GM18498 (cell line): ENCODE measurements at regions not wholly inside any gene's neighbourhood (a gene's known extent, or its start where the extent isn't known, plus 50 kb on each side); places are given as distances from the start of the nearest gene placed in this dataset.

Source experiments
- ATAC-seq: cut with Tn5 transposase; IDR thresholded peaks from one replicate; pipeline ENCODE4 v1.9.1; 2021; ENCODE audit warnings: mild to moderate bottlenecking, moderate library complexity; ENCODE audit not compliant: unreplicated experiment

DNA sequence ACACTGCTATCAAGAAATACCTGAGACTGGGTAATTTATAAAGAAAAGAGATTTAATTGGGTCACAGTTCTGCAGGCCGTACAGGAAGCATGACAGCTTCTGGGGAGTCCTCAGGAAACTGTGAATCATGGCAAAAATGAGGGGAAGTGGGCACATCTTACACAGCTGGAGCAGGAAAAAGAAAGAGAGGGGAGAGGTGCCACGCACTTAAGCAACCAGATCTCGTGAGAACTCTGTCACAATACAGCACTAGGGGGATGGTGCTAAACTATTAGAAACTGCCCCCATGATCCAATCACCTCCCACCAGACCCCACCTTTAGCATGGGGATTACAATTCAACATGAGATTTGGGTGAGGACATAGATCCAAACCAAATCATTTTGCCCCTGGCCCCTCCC, 105.5 kb upstream of the CPLX2 start:
- no peak for ATAC-seq

DNA sequence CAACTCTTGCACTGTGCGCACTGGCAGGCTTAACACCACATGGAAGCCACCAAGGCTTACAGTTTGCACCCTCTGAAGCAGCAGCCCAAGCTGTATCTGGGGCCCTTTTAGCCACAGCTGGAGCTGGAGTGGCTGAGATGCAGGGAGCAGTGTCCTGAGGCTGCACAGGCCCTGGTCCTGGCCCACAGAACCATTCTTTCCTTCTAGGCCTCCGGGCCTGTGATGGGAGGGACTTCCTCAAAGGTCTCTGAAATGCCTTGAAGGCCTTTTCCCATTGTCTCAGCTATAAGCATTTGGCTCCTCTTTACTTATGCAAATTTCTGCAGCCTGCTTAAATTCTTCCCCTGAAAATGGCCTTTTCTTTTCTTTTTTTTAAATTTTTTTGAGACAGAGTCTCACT, 104.4 kb upstream of the CPLX2 start:
- ATAC-seq: no peak

- ATAC-seq: no peak
Observed at GRCh38 chr5:175772747-175773533, 98.4 kb upstream of the CPLX2 start.

DNA sequence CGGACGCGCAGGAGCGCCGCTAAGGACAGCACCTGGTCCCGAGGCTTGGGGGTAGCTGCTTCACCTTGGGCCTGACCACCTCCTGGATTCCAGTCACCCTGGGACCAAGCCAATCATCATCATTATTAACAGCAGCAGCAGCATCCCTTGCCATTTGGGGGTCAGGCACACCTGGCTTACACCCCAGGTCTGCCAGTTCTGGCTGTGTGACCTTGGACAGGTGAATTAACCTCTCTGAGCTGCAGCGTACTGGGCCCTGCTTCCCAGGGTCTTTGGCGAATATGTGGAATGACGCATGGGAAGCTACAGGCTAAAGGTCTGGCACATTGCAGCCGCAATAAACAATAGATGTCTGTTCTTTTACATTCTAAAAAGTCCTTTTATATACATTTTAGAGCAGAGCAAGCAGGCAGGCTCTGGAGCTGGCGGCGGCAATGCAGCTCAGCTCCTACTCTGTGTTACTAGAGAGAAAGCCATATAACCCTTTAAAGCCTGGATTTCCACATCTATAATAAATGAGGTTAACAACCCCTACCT, 97.8 kb upstream of the CPLX2 start:
- no peak for ATAC-seq

DNA sequence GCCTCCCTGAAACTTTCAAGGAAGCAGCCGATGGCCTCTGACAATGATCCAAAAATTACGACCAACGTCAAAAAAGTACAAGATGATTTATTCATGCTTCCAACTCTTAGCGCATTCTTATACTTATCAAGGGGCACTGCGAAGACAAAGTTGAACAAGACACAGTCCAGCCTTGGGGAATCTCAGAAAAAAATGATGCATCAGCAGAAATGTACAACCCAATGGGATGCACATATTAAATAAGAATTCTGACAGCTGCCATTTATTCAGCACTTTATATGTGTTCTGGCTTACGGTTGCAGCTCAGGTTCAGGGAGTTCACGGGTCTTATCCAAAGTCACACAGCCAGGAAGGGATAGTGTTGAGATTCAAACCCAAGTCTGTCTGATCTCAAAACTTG, 96.0 kb upstream of the CPLX2 start:
- ATAC-seq: no peak

- no peak for ATAC-seq
Observed at GRCh38 chr5:175778951-175779503, 92.4 kb upstream of the CPLX2 start.

GRCh38 chr5:175783739-175784138, 87.6 kb upstream of the CPLX2 start:
- ATAC-seq: no peak

DNA sequence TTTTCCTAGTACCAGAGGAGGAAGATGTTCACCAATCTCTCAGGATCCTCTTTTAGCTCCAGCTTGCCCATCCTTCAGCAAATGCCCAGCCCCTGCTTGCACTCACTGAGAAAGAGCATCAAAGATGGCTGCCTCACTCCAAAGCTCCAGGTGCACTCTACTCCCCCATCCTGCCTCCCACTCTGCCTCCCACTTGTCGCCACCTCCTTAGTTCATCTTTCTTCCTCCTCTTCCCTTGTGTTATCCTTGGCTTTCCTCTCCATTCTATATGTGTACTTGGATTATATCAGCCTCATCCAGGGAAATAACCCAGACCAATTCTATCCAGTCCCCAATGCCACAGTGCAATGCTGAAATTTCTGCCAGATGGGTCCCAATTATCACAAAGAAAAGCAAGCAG, 87.1 kb upstream of the CPLX2 start:
- ATAC-seq: no peak

GRCh38 chr5:175785681-175786080, 85.7 kb upstream of the CPLX2 start:
- ATAC-seq: no peak

GRCh38 chr5:175788155-175788787, 83.1 kb upstream of the CPLX2 start:
- ATAC-seq: no peak

GRCh38 chr5:175789670-175790069, 81.7 kb upstream of the CPLX2 start:
- ATAC-seq: no peak

DNA sequence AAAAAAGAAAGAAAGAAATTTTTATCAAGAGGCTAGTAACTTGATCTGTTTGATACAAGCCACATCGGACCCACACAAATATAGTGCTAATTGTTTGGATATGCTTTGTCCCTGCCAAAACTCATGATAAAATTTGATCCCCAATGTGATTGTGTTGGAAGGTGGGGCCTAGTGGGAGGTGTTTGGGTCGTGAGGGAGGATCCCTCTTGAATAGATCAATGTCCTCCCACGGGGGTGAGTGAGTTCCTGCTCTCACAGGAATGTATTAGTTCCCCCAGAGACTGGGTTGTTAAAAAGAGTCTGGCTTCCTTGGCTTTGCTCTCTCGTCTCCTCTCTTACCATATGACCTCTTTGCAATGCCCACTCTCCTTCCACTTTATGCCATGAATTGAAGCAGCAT, 80.6 kb upstream of the CPLX2 start:
- ATAC-seq: no peak

DNA sequence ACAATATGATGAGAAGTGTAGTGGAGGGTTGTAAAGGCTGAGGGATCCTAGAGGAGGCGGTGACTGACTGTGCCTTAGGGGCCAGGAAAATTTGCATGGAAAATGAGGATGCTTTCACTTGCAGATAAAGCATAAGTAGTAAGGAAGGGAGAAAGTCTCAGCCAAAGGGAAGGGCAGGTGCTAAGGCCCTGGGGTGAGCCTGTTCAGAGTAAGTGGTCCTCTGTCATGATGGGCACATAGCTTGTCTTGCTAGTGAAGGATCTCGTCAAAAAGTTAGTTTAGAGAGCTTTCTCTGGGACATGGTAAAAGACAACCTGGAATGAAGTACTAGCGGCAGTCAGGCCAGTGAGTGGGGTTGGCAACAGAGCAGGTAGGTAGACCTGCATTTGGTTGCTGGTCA, 75.4 kb upstream of the CPLX2 start:
- no peak for ATAC-seq

- peak; percentile 88 for ATAC-seq
Observed at GRCh38 chr5:175796536-175797499, 74.6 kb upstream of the CPLX2 start.

DNA sequence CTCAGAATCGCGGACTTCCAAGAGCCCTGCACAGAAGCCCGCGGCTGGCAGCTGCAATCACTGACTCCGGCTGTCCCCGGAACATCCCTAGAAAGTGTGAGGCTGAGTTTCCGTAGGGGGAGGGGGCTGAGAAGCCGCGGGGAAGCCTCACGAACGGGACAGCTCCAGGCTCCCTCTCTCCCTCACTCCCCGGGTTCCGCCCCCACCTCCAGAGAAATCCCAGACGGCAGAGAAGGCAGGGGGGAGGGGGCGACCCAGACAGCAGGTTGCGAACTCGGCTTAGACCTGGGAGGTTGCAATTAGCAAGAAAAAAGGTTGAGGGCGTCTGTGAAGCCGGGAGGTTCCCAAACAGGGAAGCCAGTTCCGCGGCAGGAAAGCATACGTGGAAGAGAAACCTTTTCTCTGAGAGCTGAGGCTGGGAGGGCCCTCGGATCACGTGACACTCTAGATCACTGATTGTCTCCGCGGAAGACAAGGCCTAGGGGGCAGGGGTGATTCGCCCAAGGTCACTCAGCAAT, 73.8 kb upstream of the CPLX2 start:
- ATAC-seq: no peak

- ATAC-seq: no peak
Observed at GRCh38 chr5:175798626-175799025, 72.8 kb upstream of the CPLX2 start.

- ATAC-seq: no peak
Observed at GRCh38 chr5:175800656-175801081, 70.7 kb upstream of the CPLX2 start.

- ATAC-seq: no peak
Observed at GRCh38 chr5:175802361-175802760, 69.0 kb upstream of the CPLX2 start.

DNA sequence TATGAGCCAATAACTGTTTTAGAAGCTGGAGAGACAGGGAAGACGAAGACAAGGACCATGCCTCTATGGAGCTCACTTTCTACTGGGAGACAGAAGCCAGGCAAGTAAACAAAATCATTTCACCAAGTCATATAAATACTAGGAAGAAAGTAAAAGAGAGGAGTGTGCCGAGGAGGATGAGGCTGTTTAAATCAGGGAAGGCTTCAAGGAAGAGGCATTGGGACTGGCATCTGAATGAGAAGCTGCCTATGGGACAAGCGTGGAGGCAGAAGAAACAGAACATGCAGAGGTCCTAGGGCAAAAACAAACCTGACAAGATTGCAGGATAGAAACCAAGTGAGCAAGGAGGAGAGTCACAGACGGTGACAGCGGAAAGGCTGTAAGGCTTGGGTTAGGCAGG, 68.1 kb upstream of the CPLX2 start:
- no peak for ATAC-seq

GRCh38 chr5:175803736-175804454, 67.5 kb upstream of the CPLX2 start:
- no peak for ATAC-seq
